ENCODE measurements at regions not wholly inside any gene's neighbourhood (a gene's known extent, or its start where the extent isn't known, plus 50 kb on each side); places are given as distances from the start of the nearest gene placed in this dataset.

DNA sequence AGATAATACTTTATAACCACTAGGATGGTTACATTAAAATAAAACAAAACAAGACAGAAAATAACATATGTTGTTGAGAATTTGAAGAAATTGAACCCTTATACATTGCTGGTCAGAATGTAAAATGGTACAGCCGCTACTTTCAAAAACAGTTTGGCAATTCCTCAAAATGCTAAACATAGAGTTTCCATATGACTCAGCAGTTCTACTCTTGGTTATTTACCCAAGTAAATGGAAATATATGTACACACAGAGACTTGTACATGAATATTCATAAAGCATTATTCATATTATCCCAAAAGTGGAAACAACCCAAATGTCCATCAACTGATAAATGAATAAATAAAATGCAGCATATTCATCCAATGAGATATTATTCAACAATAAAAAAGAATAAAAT, 92.5 kb upstream of the LRATD1 start:
- no peak for DNase-seq

DNA sequence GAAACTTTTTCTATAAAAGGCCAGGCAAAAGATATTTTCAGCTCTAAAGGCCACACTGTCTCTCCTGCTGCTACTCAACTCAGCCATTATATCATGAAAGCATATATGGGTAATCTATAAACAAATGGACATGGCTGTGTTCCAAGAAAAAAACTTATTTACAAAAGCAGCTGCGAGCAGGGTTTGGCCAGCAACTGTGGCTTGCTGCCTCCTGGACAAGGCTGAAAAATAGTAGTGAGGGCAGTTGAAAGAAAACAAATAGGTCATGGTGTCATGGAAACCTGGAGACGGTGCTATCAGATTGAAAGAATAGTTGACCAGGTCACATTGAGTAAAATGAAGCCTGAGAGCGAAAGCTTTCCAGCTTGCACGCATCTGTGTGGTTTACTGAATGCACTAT, 89.2 kb upstream of the LRATD1 start:
- DNase-seq = no peak

- DNase-seq = no peak
Measured at GRCh38 chr2:14544247-14544646, 88.3 kb upstream of the LRATD1 start.

GRCh38 chr2:14547830-14548229, 84.7 kb upstream of the LRATD1 start:
- no peak for DNase-seq

- no peak for DNase-seq
Measured at GRCh38 chr2:14550658-14551057, 81.9 kb upstream of the LRATD1 start.

DNA sequence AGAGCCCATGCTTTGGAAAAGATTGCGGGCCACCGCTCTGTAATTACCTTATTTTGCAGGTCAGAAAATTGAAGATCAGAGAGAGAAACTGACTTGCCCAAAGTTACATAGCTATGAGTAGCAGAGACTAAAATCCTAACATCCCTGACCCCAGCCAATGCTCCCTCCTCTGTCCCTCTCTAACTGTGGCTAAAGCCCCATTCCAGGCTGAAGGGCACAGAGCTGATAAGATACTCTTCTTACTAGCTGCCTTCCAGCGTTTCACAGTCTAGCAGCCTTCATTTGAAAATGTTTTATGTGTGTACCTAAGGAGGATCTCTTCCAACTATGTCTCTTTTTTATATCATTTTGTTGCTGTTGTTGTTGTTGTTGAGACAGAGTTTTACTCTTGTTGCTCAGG, 81.4 kb upstream of the LRATD1 start:
- no peak for DNase-seq

DNA sequence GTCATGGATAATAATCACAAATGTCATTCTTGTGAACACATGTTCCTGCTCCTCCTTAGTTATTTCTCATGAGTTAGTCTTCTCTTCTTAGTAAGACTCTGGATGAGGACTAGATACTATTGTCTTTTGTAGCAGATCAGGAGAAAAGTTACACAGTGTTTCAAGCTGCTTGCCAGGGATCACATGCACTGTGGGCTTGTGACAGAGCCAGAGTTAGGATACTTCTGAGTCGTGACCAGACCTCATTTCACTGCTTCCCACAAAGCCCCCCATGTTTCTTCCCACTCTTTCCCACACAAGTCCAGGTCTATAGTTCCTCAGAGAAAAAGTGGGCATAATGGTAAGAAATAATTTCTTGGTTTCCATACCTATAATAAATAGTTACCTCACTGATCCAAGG, 80.2 kb upstream of the LRATD1 start:
- no peak for DNase-seq

- DNase-seq = no peak
Measured at GRCh38 chr2:14552818-14553217, 79.7 kb upstream of the LRATD1 start.

- DNase-seq = no peak
Measured at GRCh38 chr2:14554849-14555545, 77.5 kb upstream of the LRATD1 start.

GRCh38 chr2:14557111-14557510, 75.4 kb upstream of the LRATD1 start:
- no peak for DNase-seq

GRCh38 chr2:14557916-14558315, 74.6 kb upstream of the LRATD1 start:
- DNase-seq = no peak

DNA sequence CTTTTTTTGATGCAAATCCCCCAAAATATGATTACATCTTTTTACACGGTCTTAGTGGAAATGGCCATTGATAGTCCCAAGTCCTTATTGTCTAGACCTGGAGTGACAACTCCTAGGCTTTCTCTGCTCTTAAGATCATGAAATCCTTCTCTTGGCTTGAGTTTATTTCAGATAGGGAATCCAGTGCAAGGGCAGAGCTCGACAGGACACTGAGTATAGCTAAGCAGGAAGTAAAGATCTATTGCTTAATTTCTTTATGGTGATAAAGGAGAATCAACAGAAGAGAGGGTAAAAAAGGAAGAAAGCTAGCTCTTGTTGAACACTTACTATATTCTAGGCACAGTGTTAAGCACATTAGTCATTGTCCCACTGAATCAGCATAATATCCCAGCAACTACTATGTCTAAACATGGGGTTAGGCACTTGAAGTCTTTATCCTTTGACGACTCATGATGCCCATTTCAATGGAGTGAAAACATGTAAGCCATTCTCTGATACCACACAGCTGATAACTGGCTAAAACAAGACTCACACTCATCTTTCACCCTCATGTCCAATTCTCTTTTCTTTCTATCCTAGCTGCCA, 74.1 kb upstream of the LRATD1 start:
- DNase-seq = no peak

- no peak for DNase-seq
Measured at GRCh38 chr2:14560716-14561115, 71.8 kb upstream of the LRATD1 start.

DNA sequence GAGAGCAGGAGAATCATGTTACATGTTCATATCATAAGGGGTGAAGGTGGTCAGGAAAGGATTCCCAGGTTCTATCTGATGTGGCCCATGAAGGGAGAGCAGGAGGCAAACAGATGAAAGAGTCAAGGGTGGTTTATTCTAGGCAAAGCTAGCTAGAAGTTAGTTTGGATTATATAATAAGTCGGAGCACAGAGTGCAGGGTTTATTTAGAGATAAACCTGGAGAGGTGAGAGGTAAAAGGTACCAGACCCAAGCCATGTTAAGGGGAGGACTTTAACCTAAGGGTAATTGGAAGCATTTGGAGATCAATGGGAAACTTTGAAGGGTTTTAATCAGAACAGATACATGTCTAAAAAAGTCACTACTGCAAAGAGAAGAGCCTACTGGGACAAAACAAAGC, 69.2 kb upstream of the LRATD1 start:
- no peak for DNase-seq

- no peak for DNase-seq
Measured at GRCh38 chr2:14565666-14566065, 66.9 kb upstream of the LRATD1 start.

GRCh38 chr2:14567561-14567960, 65.0 kb upstream of the LRATD1 start:
- DNase-seq = no peak

GRCh38 chr2:14569294-14569693, 63.2 kb upstream of the LRATD1 start:
- no peak for DNase-seq

DNA sequence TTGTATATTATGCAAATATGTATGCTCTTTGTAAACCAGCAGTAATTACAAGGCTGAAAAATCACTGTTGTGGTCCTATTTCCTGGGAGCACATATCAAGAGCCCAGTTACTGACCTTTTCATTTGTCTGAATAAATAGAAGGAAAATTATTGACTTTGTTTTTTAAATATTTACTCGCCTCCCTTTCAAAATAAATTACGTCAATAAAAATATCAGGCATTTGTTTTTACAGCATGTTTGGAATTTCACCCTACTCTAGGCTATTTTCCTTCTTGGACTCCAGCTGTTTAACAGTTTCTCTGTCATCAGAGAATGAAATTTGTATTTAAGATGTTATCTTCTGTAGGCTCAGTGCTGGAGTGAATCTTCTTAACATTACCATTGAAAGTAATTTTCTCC, 59.9 kb upstream of the LRATD1 start:
- no peak for DNase-seq

DNA sequence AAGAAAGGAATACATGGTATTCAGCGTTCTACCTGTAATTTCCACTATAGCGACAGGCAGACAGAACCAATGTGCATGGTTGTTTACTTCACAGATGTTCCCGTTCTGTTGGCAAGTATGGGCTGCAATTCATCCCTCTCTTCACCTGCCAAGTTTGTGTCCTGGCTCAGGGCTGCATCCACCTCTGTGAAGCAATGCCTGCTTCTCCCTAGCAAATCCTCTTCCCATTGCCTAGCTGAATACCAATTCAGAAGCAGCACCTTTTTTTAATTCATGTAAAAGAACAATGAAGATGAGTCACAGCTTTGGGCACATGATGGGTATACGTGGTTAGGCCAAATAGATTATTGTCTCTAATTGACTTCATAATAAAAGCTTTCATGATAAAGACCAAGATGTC, 54.7 kb upstream of the LRATD1 start:
- no peak for DNase-seq

All from right kidney (tissue), 1 donor.